IMR-90 (cell line): ENCODE measurements at regions not wholly inside any gene's neighbourhood (a gene's known extent, or its start where the extent isn't known, plus 50 kb on each side); places are given as distances from the start of the nearest gene placed in this dataset.

Experiments used
- ATAC-seq: fragments of 200-7000 bp; cut with Tn5 transposase; 2 replicates; pipeline ENCODE4 v1.9.1; 2020; ENCODE audit warnings: low read depth, mild to moderate bottlenecking, moderate library complexity
- BruUV-seq: library from RNA; stranded (reverse); fragments of 400-500 nt; replicated peaks from 2 replicates; lab custom pipeline; 2021; lab: Mats Ljungman, UMichigan
- CTCF ChIA-PET: fragments of 300-600 bp; formaldehyde crosslinking; extraction: SDS; loops from one replicate; lab custom pipeline; 2021; ENCODE audit warnings: antibody characterized with exemption; lab: Yijun Ruan, JAX
- POLR2A ChIA-PET: fragments of 300-600 bp; sonication (Branson Sonifier 250); formaldehyde crosslinking; loops from one replicate; lab custom pipeline; 2022; ENCODE audit warnings: antibody characterized with exemption; ENCODE audit not compliant: unreplicated experiment; lab: Charles Lee
- DNase-seq: peaks from one replicate; pipeline ENCODE4 v3.0.0; 2013
- H2AFZ ChIP-seq: replicated peaks from 2 replicates; pipeline ENCODE3; 2013; ENCODE audit warnings: low read length, mild to moderate bottlenecking; ENCODE audit not compliant: poor library complexity
- H2AK5ac ChIP-seq: 2 replicates; pipeline ENCODE4 v1.6.1; 2013; ENCODE audit warnings: low read depth, low read length, inconsistent platforms
- H2AK9ac ChIP-seq: replicated peaks from 2 replicates; pipeline ENCODE3; 2013; ENCODE audit warnings: mild to moderate bottlenecking, low read depth, low read length, moderate library complexity; ENCODE audit not compliant: poor library complexity
- H2BK120ac ChIP-seq: 2 replicates; pipeline ENCODE4 v1.6.1; 2013; ENCODE audit warnings: low read depth, low read length, inconsistent platforms
- H2BK15ac ChIP-seq: 3 replicates; pipeline ENCODE4 v1.6.1; 2013; ENCODE audit warnings: low read depth, low read length, inconsistent platforms
- H2BK20ac ChIP-seq: 2 replicates; pipeline ENCODE4 v1.6.1; 2013; ENCODE audit warnings: low read depth, mild to moderate bottlenecking, inconsistent platforms, low read length, moderate library complexity
- H2BK5ac ChIP-seq: 2 replicates; pipeline ENCODE4 v1.6.1; 2013; ENCODE audit warnings: mild to moderate bottlenecking, low read depth, low read length, inconsistent platforms; ENCODE audit not compliant: poor library complexity, severe bottlenecking
- H3K14ac ChIP-seq: replicated peaks from 2 replicates; pipeline ENCODE4 v1.6.1; 2013; ENCODE audit warnings: low read depth, low read length, inconsistent platforms
- H3K18ac ChIP-seq: 2 replicates; pipeline ENCODE4 v1.6.1; 2013; ENCODE audit warnings: low read depth, low read length, control low read depth
- H3K23ac ChIP-seq: 2 replicates; pipeline ENCODE4 v1.6.1; 2013; ENCODE audit warnings: low read depth, low read length, inconsistent platforms
- H3K27ac ChIP-seq: 2 replicates; pipeline ENCODE4 v1.5.1; 2013; ENCODE audit warnings: mild to moderate bottlenecking, control low read depth, low read length; ENCODE audit not compliant: insufficient read depth
- H3K27me3 ChIP-seq: 2 replicates; pipeline ENCODE4 v1.6.1; 2013; ENCODE audit warnings: low read length; ENCODE audit not compliant: control insufficient read depth, insufficient read depth
- H3K36me3 ChIP-seq: 2 replicates; pipeline ENCODE4 v1.6.1; 2013; ENCODE audit warnings: low read length, mixed read lengths; ENCODE audit not compliant: control insufficient read depth, insufficient read depth
- H3K4ac ChIP-seq: 2 replicates; pipeline ENCODE4 v1.6.1; 2013; ENCODE audit warnings: low read depth, low read length, inconsistent platforms
- H3K4me1 ChIP-seq: 2 replicates; pipeline ENCODE4 v1.6.1; 2013; ENCODE audit warnings: low read length, mixed read lengths; ENCODE audit not compliant: control insufficient read depth, insufficient read depth
- H3K4me2 ChIP-seq: 2 replicates; pipeline ENCODE4 v1.6.1; 2013; ENCODE audit warnings: low read depth, mild to moderate bottlenecking, control low read depth, low read length, moderate library complexity
- H3K4me3 ChIP-seq: 2 replicates; pipeline ENCODE4 v1.5.1; 2013; ENCODE audit warnings: low read depth, mild to moderate bottlenecking, control low read depth, low read length, moderate library complexity; ENCODE audit not compliant: insufficient read depth
- H3K56ac ChIP-seq: 2 replicates; pipeline ENCODE4 v1.6.1; 2013; ENCODE audit warnings: low read length, inconsistent platforms; ENCODE audit not compliant: insufficient read depth; ENCODE audit errors: extremely low read depth
- H3K79me1 ChIP-seq, 2 experiments: 2 replicates each; pipeline ENCODE4 v1.6.1; 2013; ENCODE audit warnings: low read length in 2 of 2, inconsistent platforms in 1 of 2, low read depth in 1 of 2
- H3K9ac ChIP-seq: 2 replicates; pipeline ENCODE4 v1.6.1; 2013; ENCODE audit warnings: low read depth, low read length, control low read depth
- H3K9me1 ChIP-seq: 2 replicates; pipeline ENCODE4 v1.6.1; 2013; ENCODE audit warnings: low read length, inconsistent platforms; ENCODE audit not compliant: insufficient read depth
- H3K9me3 ChIP-seq: 2 replicates; pipeline ENCODE4 v1.6.1; 2013; ENCODE audit warnings: low read length; ENCODE audit not compliant: control insufficient read depth, insufficient read depth
- H4K20me1 ChIP-seq: 2 replicates; pipeline ENCODE4 v1.6.1; 2013; ENCODE audit warnings: low read length, inconsistent platforms; ENCODE audit not compliant: insufficient read depth
- H4K5ac ChIP-seq: 2 replicates; pipeline ENCODE4 v1.6.1; 2013; ENCODE audit warnings: mild to moderate bottlenecking, low read depth, low read length, control low read depth
- H4K8ac ChIP-seq, 2 experiments: 2 replicates each; pipeline ENCODE4 v1.6.1; 2013; ENCODE audit warnings: low read depth in 2 of 2, low read length in 2 of 2, control low read depth in 1 of 2, inconsistent platforms in 1 of 2
- H4K91ac ChIP-seq: 2 replicates; pipeline ENCODE4 v1.6.1; 2013; ENCODE audit warnings: low read depth, low read length, inconsistent platforms; ENCODE audit not compliant: insufficient read depth
- CEBPB ChIP-seq: IDR thresholded peaks from 2 replicates; pipeline ENCODE4 v1.6.1; 2012; ENCODE audit warnings: low read depth, low read length, improper control_type of control experiment
- CHD1 ChIP-seq: IDR thresholded peaks from 2 replicates; pipeline ENCODE4 v1.6.1; 2012; ENCODE audit warnings: low read depth, low read length, improper control_type of control experiment
- ELK1 ChIP-seq: fragments of 150-350 bp; IDR thresholded peaks from 2 replicates; pipeline ENCODE4 v1.6.1; 2016; ENCODE audit warnings: low read depth, mild to moderate bottlenecking, low read length, moderate library complexity, borderline replicate concordance
- FOS ChIP-seq: fragments of 150-350 bp; IDR thresholded peaks from 2 replicates; pipeline ENCODE4 v1.6.1; 2016; ENCODE audit warnings: low read depth, low read length
- MAFK ChIP-seq: IDR thresholded peaks from 2 replicates; pipeline ENCODE4 v1.6.1; 2012; ENCODE audit warnings: low read depth, low read length, improper control_type of control experiment
- MAZ ChIP-seq: IDR thresholded peaks from 2 replicates; pipeline ENCODE4 v1.6.1; 2012; ENCODE audit warnings: low read depth, mild to moderate bottlenecking, low read length, improper control_type of control experiment, moderate library complexity, borderline replicate concordance
- RCOR1 ChIP-seq: IDR thresholded peaks from 2 replicates; pipeline ENCODE4 v1.6.1; 2012; ENCODE audit warnings: mild to moderate bottlenecking, low read length, improper control_type of control experiment; ENCODE audit not compliant: insufficient replicate concordance
- RFX5 ChIP-seq: IDR thresholded peaks from 2 replicates; pipeline ENCODE4 v1.8.0; 2012; ENCODE audit warnings: low read depth, mild to moderate bottlenecking, low read length, moderate library complexity
- WGBS, 2 experiments: methylation state at CpG; one replicate each; pipeline versions ENCODE4 v1.1.5 to v1.1.7; 2013; ENCODE audit warnings: missing lambda C conversion rate in 2 of 2; ENCODE audit not compliant: insufficient read length in 1 of 2; ENCODE audit errors: extremely low coverage in 2 of 2; 5-methylcytosine and 5-hydroxymethylcytosine counted together
- dilution Hi-C: fragments of 300-500 bp; cut with HindIII; formaldehyde crosslinking; loops from one replicate; pipeline ENCODE4 v1.14.3; 2018; ENCODE audit warnings: low sequenced_read_pairs; ENCODE audit not compliant: unreplicated experiment
- in situ Hi-C: fragments of 300-500 bp; cut with MboI; formaldehyde crosslinking; loops from 3 replicates; pipeline ENCODE4 v1.14.3; 2019; ENCODE audit warnings: low sequenced_read_pairs, inconsistent platforms, mixed read lengths
- intact Hi-C: fragments of 100-400 bp; cut with micrococcal nuclease; formaldehyde crosslinking; loops from 2 replicates; pipeline ENCODE4 v1.10.0; 2022
- TF ChIP-seq, protein P1 (sequence below): fragments of 150-350 bp; IDR thresholded peaks from 2 replicates; pipeline ENCODE4 v1.6.1; 2017; ENCODE audit warnings: mild to moderate bottlenecking, antibody characterized with exemption, low read length, low read depth
- TF ChIP-seq, protein P2 (sequence below): conservative IDR thresholded peaks from 2 replicates; pipeline ENCODE4 v1.5.1; 2012; ENCODE audit warnings: mild to moderate bottlenecking, low read depth, low read length, improper control_type of control experiment

GRCh38 chr12:87690236-87690810 lies 338.9 kb downstream of the C12orf50 start:
- Histone ChIP-seq H3K56ac (no peak overlapping the region), H2AK5ac (no peak overlapping the region), H3K23ac (no peak overlapping the region), H4K5ac (no peak overlapping the region), H3K9me3 (no peaks in the 10 kb centered on the region), H3K9me1 (no peaks in the 10 kb centered on the region), H3K9ac (no peak overlapping the region), H4K8ac (no peak overlapping the region), H2AFZ (no peak overlapping the region), H2BK20ac (no peak overlapping the region), H2BK15ac (no peak overlapping the region), H3K4me2 (no peak overlapping the region), H3K27me3 (no peaks in the 10 kb centered on the region), H3K18ac (no peak overlapping the region), H3K27ac (no peak overlapping the region), H2BK5ac (no peak overlapping the region), H2AK9ac (no peak overlapping the region), H3K14ac (no peak overlapping the region), H3K4me3 (no peak overlapping the region), H4K20me1 (no peaks in the 10 kb centered on the region), H3K4ac (no peak overlapping the region), H3K79me1 (no peaks in the 10 kb centered on the region), H2BK120ac (no peak overlapping the region), H4K91ac (no peak overlapping the region), H3K36me3 (no peaks in the 10 kb centered on the region), H3K4me1 (no peaks in the 10 kb centered on the region)
- no TSS peak for BruUV-seq
- in situ Hi-C loops, result no loop called here
- no peak for TF ChIP-seq RFX5
- no peak for TF ChIP-seq MAZ
- no peak for TF ChIP-seq CEBPB
- TF ChIP-seq RCOR1, result no peak
- no peak for TF ChIP-seq ELK1
- TF ChIP-seq, protein P1, sequence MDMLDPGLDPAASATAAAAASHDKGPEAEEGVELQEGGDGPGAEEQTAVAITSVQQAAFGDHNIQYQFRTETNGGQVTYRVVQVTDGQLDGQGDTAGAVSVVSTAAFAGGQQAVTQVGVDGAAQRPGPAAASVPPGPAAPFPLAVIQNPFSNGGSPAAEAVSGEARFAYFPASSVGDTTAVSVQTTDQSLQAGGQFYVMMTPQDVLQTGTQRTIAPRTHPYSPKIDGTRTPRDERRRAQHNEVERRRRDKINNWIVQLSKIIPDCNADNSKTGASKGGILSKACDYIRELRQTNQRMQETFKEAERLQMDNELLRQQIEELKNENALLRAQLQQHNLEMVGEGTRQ, result no peak
- no peak for TF ChIP-seq FOS
- no peak for TF ChIP-seq MAFK
- TF ChIP-seq, protein P2, sequence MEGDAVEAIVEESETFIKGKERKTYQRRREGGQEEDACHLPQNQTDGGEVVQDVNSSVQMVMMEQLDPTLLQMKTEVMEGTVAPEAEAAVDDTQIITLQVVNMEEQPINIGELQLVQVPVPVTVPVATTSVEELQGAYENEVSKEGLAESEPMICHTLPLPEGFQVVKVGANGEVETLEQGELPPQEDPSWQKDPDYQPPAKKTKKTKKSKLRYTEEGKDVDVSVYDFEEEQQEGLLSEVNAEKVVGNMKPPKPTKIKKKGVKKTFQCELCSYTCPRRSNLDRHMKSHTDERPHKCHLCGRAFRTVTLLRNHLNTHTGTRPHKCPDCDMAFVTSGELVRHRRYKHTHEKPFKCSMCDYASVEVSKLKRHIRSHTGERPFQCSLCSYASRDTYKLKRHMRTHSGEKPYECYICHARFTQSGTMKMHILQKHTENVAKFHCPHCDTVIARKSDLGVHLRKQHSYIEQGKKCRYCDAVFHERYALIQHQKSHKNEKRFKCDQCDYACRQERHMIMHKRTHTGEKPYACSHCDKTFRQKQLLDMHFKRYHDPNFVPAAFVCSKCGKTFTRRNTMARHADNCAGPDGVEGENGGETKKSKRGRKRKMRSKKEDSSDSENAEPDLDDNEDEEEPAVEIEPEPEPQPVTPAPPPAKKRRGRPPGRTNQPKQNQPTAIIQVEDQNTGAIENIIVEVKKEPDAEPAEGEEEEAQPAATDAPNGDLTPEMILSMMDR, result no peak
- no peak for TF ChIP-seq CHD1
- DNase-seq, result peak; percentile 19
- no peak for ATAC-seq
- WGBS, 2 experiments, result no CpG with 5 or more reads among the region's 7 CpGs
- intact Hi-C loops, result no loop called here
- CTCF ChIA-PET, result no interaction called here
- dilution Hi-C loops, result no loop called here
- POLR2A ChIA-PET, result no interaction called here
